HG03378 (cell line): ENCODE measurements at regions not wholly inside any gene's neighbourhood (a gene's known extent, or its start where the extent isn't known, plus 50 kb on each side); places are given as distances from the start of the nearest gene placed in this dataset.

ENCODE experiments used
- ATAC-seq: cut with Tn5 transposase; IDR thresholded peaks from one replicate; pipeline ENCODE4 v1.9.1; 2021; ENCODE audit warnings: mild to moderate bottlenecking, moderate library complexity; ENCODE audit not compliant: unreplicated experiment

DNA sequence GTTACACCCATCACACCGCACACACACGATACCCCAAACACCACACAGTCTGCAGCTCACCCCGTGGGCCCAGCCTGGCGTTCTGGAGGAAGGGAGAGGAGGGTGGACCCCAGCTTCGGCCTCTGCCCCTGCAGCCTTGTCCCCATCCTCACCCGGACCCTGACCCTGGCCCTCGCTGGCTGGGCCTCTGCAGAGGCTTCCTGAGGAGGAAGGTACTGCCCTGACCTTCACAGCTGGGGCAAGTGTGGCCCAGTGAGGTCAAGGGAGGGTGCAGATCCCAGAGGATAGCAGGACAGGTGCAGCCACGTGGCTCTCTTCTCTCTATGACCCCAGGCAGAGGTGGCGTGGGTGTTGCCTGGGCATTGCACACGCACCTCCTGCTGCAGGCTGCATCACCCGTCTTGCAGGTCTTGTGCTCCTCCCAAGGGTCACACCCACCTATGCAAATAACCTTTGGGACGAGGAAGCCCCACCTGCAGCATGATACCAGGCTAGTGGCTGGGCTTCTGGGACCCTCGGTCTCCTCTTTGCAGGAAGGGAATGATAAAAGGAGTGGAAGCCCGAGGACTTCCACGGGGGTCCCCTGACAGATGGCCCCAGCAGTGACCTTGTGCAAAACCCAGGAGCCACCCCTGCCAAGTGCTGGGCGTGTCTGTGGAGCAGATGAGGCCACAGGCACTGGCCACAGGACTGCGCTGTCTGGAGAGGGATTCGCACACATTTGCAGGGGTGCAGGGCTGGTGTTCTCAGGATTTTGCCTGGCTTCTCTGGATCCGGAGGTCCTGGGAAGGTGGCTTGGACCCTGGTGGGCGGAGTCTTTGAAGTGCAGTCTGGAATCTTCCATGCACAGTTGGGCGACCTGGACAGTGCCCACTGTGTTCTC lies 1241.5 kb downstream of the BRD1 start:
- no peak for ATAC-seq

DNA sequence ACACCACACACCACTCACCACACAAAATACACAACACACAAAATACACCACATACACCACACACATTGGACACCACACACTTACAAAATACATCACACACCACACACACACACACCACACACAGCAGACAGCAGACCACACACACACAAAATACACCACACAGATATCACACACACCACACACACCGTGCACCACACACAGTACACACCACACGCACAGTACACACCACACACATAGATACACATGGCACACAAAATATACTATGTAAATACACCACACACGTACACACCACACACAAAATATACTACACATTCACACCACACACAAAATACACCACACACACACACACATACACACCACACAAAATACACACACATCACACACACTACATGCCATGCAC lies 1243.5 kb downstream of the BRD1 start:
- ATAC-seq: no peak

DNA sequence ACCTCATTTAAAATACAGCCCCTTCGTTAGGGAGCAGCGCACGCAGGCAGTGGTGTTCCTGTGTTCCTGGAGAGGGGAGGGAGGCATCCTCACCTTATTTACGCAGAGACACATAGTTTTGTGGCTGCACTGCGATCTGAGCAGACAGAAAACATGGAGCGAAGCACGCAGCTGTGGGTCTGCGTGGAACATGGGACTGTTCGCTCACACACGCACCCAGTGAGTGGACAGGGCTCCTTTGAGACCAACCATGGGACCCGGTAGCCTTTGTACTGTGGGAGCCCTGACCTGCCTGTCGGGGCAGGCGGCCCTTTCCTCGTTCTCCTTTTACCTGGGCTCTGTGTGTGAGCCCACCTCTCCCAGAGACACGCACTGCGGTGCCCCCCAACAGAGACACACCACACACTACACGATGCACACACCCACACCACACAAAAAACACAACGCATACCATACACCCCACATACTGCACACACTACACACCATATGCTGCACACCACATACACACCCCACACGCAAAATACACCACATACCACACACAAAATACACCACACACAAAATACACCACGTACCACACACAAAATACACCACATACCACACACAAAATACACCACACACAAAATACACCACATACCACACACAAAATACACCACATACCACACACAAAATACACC lies 1245.7 kb downstream of the BRD1 start:
- no peak for ATAC-seq

DNA sequence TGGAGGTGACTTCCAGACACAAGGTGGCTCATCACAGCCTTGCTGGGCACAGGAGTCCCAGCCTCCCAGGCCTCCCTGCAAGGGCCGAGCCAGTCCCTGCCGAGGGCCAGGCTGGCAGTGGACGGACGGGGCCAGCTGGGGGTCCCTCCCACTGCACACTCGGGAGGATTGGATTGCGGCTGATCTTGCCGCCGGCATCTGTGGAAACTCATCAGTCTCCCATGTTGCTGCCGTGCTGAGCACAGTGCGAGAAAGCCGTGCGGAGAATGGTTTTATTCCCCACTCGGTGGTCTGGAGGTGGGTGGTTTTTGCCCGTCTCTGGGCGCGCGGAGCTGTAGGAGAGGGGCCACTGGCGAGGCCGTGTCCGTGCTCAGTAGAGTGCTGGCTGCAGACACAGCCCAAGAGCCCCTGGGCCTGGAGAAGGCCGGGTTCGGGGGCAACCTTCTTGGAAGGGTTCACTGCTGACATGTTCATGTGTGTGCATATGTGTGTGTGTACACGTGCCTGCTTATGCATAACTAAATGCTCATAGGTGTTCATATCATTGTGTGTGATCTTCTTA lies 1246.4 kb downstream of the BRD1 start:
- no peak for ATAC-seq

DNA sequence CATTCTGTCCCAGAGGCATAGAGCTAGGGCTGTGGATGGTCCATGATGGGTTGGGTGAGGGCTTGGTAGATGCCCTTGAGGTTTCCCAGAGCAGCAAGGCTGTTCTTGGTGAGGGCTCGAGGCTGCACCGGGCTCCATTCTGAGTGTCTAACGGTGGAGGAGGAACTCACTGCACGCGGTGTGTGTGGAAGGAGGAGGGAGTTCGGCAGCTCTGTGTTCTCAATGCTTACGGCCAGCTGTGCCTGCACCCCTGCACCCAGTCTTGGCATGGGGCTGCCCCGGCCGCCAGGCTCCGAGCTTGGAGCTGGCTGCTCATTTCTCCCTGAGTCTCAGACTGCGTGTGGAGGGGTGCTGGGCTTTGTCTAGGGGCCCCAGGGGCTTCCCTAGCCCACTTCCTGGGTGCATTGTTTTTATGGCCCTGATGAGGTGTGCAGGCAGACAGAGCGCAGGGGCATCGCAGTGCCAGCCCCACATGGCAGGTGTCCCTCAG lies 1247.1 kb downstream of the BRD1 start:
- ATAC-seq: no peak

DNA sequence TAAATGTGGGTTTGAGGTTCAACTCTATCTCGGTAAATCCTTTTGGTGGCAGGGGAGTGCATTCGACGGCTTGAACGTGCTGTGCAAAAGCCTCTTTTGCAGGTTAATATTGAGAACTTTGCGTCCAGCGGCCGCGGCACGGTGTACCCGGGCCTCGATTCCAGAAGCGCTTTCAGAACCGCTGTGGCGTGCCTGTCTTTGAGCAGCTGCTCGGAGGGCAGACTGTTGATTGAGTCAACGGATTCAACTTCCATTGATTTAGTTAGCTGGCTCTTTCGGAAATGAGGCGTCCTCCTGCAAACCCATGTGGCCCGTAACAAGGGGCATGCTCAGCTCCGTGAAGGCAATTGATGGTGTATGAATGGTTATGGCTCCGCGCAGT lies 1247.8 kb downstream of the BRD1 start:
- ATAC-seq: no peak

DNA sequence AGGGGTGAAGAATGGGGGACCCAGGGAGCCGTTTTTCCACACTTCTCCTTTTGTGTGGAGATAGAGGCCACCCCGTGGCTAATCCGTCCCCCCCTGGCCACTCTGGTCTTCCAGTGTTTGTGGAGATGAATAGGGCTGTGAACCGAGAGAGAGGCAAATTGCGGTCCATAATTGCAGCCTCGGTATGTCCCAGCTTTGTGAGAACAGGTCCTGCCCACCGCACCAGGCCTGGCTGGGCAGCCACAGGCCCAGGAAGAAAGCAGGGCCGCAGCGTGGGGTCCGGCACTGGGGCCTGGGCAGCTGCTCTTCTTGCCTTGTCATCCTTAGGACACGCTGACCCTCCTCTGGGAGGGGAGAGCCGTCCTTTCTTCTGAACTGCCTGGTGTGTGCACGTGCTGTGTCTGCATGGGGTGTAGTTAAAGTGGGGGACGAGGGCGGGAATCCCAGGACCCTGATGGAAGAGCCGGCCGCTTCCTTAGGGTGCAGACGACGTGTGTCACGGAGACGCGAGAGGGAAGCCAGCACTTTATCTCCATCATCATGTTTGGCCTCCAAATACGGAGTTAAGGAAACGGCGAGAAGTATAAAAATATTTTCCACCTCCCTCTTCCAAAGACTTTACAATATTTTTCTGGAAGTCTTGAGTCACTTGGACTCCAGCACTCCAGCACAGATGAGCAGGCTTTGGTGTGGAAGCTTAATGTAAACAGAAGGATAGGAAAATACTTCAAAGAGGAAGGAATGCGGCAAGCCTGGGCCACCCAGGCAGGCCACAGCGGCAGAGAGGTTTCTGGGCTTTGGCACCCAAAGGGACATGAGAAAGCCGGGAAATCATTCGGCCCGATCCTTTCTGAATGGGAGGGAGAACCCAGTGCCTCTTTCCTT lies 1248.4 kb downstream of the BRD1 start:
- no peak for ATAC-seq

DNA sequence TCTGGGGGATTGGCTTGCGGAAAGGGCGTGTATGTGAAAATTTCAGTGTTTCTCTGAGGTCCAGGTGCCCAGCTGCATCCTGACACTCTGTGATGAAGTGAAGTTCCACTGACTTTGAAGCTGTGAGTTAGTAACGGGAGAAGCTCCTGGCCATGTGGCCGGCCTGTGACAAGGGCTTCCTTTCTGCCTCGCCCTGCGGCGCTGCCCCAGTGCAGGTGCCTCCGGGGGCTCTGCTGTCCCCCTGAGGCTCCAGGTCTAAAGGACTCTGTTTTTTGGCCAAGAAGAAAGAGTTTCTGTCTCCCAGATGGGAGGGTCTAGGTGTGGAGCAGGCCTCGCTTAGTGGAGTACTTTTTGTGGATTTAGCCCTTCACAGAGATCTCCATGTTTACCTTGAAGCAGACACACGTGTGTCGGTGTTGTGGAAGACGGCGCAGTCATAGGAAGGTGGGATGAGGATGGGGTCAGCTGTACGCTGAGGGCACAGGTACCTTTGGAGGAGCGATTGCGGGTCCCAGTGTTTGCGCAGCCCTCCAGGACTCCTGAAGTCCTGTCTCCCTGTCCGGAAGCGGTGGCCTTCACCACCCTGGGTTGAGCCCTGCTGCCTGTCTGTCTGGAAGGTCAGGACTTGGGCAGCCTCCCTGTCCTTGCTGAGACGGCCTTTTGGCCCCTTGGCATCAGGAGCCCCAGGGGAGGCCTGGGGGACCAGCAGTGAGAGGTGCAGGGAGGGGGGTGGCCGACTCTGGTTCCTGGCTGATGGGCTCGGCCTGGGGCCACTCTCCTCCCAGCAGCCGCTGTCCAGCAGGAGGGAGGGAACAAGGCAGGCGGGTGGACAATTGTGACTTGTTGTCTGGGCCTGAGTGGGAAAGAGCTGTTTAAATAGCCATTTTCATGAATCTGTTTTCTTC lies 1249.3 kb downstream of the BRD1 start:
- ATAC-seq: no peak

DNA sequence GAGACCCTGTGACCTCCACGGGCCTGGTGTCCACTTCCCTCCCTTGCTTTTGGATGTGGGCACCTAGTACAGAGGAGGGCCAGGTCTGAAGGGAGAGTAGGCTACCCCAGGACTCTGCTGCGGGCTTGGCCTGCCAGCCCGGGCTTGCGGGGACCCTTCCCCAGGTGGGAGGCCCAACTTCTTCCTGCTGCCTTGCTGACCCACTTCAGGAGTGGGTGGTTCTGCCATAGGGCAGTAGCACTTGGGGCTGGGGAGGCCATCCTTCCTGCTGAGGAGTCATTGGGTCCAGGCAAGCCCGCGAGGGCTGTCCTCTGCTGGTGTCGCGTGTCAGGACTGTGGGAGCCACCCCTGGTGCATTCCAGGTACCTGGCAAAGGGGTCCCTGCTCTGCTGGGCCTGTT lies 1250.0 kb downstream of the BRD1 start:
- no peak for ATAC-seq

DNA sequence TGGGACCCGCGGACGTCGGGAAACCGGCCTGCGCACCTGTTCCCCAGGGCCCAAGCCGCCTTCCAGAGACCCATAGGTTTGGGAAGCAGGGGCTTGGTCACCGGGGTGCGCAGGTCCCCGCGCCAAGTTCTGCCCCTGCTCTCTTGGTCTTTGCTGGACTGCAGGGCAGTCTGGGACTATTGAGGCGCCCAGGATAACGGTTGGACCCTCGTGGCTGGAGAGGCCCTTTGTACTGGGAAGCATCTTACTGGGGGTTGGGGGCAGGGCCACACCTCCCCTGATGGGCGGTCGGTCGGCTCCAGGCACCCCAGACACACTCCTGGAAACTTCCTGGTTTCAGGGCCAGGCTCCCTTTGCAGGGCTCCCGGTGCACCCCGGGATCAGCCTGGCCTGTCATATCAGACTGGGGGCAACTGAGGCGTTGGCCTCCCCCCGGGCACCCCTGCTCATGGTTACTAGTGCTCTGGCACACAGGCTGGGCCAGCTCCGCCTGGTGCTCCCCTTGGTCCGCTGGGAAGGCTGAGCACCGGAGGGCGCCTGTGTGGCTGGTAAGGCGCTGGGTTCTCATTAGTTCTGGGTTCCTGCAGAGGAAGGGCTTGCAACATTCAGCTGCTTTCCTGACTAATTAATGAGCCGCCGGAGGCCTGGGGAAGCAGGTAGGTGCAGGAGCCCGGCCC lies 1250.5 kb downstream of the BRD1 start:
- ATAC-seq: no peak

DNA sequence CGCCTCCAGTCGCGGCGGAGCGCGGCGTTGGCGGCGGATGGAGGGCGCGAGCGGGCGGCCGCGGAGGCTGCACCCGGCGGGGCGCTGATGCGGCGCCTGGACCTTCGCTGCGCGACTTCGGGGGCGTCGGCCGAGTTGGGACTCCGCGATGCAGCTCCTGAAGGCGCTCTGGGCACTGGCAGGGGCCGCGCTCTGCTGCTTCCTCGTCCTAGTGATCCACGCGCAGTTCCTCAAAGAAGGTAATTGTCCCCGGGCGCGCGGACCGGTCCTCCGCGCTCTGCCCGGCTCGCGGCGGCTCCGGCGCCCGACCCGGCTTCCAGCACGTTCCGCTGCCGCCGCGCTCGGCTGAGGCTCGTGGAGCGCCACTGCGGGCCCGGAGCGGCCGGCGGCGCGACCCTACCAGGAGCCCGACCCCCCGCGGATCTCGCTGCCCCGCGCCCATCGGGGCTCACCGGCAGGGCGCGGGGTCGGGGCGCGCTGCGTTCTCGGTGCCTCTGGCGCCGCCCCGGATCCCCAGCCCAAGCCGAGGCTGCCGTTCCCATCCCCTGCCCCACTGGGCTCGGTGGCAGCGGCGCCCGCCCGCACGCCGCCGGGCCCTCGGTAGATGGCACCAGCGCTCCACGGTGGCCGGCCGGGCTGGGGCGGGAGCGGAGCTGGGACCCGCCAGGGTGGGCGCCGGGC lies 1251.2 kb downstream of the BRD1 start:
- no peak for ATAC-seq

DNA sequence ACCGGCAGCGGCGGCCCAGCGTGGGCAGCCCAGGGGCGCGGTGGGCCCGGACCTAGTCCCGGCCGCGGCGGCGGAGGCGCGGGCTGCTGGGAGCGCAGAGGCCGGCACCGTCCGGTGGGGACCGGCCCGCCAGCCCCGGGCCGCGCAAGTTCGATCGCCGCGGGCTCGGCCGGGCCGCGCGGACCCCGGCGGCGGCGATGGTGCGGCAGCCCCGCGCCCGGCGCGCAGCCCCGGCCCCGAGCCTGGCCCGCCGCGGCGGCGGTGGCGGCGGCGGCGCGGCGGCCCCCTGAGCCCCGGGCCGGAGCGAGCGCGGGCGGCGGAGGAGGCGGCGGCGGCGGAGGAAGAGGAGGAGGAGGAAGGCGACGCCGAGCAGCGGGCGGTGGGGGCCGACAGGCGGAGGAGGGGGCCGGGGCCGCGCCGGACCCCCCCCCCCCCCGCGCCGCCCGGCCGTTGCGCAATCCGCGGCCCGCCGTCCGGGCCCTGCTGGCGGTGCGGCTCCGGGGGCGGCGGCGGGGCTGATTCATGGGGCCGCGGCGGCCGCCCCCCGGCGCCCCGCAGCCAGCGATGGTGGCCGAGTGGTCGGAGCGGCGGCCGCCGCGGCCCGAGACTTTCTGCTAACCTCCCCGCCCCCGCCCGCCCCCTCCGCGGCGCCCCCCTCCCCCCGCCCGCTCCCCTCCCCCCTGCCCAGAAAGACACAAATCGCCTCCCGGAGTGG lies 1251.9 kb downstream of the BRD1 start:
- ATAC-seq: no peak

DNA sequence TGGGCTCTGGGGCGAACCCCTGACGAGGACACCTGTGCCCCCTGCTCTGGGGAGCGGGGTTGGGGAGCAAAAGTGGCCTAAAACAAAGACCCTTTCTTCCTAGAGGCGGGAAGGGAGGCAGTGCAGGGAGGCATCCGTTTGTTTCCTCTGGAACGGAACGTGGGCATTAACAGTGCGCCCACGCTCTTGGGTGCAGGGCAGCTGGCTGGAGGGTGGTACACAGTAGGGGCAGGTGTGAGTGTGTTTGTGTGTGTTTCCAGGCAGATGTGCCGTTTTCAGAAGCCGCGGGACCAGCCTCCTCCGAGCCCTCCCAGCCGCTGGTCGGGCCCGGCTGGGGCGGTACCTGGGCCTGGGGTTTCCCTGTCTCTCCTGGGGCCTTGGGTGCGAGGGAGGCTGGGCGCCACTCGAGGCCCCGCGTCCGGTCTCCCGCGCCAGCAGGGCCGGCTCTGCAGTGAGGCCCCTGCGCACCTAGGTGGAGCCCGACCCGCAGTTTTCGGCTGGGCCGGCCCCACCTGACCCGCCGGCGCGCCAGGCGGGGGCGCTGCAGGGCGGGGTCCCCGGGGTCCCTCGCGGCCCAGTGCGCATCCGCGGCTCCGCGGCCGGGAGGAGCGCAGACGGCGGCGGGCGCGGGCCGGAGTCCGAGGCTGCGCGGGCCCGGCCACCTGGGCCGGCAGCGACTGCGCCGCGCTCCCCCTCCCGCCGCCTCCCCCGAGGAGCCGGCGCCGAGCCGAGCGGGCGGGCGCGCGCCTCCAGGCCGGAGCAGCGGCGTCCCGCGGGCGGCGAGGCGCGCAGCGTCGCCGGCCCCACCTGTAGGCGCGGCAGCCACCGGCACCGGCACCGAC lies 1252.7 kb downstream of the BRD1 start:
- no peak for ATAC-seq

DNA sequence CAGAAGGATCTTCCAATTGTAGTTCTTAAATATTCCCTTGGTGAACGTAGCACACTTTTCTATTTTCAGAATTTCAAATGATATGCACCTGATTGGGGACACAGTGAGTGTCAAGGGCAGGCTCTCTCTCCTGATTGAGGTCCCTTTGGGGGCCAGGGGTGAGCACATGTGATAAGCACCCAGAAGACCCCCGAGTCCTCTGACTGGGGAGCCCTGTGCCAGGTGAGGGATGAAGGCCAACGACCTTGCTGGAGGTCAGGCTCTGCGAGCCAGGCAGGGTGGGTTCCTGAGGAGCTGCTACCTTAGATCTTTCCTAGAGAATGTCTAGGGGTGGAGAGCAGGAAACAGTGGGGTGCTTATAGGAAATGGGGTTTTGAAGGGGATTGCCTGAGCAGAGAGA lies 1253.9 kb downstream of the BRD1 start:
- no peak for ATAC-seq

DNA sequence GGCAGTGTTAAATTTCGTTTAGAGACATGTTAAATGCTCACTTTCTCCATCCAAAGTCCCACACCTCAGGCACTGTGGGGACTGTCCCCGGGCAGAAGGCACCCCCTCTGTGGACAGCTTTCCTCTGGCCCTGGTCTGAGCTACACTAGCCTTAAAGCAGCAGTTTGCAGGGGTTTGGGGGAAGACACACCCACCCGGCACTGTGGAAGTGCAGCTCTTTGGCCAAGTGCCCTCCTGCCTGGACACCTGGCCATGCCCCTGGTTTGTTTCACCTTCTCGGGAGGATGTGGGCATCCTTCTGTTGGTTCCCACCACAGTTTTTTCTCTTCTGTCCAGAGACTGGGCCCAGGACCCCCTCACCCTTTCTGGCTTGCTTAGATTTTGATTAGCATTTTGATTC lies 1254.7 kb downstream of the BRD1 start:
- ATAC-seq: no peak

DNA sequence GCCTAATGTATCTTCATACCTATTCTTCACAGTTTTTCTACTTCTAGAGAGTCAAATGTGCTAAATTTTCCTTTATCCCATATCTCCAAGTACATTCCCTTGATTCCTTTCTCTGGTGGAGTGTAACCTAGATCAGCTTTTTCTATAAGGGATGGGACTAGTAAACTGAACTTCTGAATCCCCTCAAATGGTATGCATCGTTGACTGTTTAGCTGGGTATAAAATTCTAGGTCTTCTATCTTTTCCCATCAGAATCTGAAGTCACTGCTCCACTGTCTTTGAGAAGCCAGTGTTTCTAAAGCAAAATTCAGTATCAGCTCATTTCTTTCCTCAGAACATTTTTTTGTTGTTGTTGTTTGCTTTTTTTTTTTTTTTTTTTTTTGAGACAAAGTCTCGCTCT lies 1256.8 kb downstream of the BRD1 start:
- ATAC-seq: no peak

DNA sequence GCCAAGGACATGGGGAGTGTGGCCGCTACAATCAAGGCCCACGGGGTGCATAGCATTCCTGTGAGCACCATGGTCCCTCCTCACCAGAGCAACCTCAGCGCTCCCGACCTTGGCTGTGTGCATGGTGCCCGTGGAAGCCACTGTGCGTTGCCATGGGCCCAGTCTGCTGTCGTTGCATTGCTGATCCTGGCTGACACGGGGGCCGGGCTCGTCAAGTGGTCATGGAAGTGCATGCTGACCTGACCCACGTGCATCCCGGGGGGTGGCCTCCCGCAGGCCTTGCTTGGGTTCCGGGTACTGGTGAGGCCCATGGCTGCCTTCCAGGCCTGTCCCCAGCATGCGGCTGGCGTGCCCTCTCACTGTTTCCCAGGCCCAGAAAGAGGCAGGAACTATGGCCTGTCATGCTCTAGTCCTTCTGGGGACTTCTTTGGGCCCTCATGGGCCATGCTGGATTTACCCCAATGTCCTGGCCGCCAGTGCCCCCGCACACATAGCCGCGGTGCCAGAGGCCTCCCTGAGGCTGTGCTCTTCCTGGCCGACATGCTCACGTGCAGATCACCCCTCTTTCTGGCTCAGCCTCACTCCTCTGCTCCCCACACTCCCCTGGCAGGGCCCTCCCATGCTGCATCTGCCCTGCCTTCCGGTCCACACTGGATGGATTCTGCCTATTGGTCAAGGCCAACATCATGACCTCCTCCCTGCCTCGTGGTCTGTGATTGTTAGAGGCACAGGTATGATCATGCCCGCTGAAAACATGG lies 1258.0 kb downstream of the BRD1 start:
- ATAC-seq: no peak
